HUES64 (cell line): ENCODE measurements at regions not wholly inside any gene's neighbourhood (a gene's known extent, or its start where the extent isn't known, plus 50 kb on each side); places are given as distances from the start of the nearest gene placed in this dataset.

Experiments used
- H3K27ac ChIP-seq: 2 replicates; pipeline ENCODE4 v1.7.0; 2013; ENCODE audit warnings: low read depth, low read length, inconsistent platforms
- H3K27me3 ChIP-seq: 2 replicates; pipeline ENCODE4 v1.6.1; 2013; ENCODE audit warnings: mild to moderate bottlenecking, low read length; ENCODE audit not compliant: insufficient read depth
- H3K36me3 ChIP-seq: 2 replicates; pipeline ENCODE4 v1.6.1; 2013; ENCODE audit warnings: mild to moderate bottlenecking, low read length; ENCODE audit not compliant: insufficient read depth
- H3K4me1 ChIP-seq: 2 replicates; pipeline ENCODE4 v1.6.1; 2013; ENCODE audit warnings: mild to moderate bottlenecking, low read length, moderate library complexity; ENCODE audit not compliant: insufficient read depth
- H3K4me3 ChIP-seq: 2 replicates; pipeline ENCODE4 v1.5.1; 2013; ENCODE audit warnings: mild to moderate bottlenecking, low read length, moderate library complexity
- H3K9ac ChIP-seq: 2 replicates; pipeline ENCODE4 v1.6.1; 2013; ENCODE audit warnings: mild to moderate bottlenecking, low read depth, low read length
- H3K9me3 ChIP-seq: 2 replicates; pipeline ENCODE4 v1.6.1; 2013; ENCODE audit warnings: low read depth, low read length; ENCODE audit not compliant: insufficient read depth
- WGBS: fragments of 150-250, 120-280 bp; methylation state at CpG from one replicate; pipeline ENCODE4 v1.1.7; 2013; ENCODE audit warnings: missing lambda C conversion rate; 5-methylcytosine and 5-hydroxymethylcytosine counted together

GRCh38 chr19:46926170-46927071 lies 65.6 kb downstream of the ARHGAP35 start:
- 90% methylated on average over 9 of the region's 9 CpGs for WGBS
- Histone ChIP-seq H3K36me3 (peaks cover 13% of the 10 kb centered on the region), H3K9me3 (no peaks in the 10 kb centered on the region), H3K27ac (no peak overlapping the region; the same call in 1 of the 2 replicates), H3K9ac (no peak overlapping the region), H3K4me1 (peaks cover 22% of the 10 kb centered on the region; the same call in 1 of the 2 replicates), H3K27me3 (no peaks in the 10 kb centered on the region), H3K4me3 (no peak overlapping the region)

GRCh38 chr19:46927106-46927505 lies 66.3 kb downstream of the ARHGAP35 start:
- H3K9me3 ChIP-seq = no peaks in the 10 kb centered on the region

GRCh38 chr19:46927893-46928292 lies 67.1 kb downstream of the ARHGAP35 start:
- H3K36me3 ChIP-seq = no peaks in the 10 kb centered on the region
- peaks cover 22% of the 10 kb centered on the region; the same call in 1 of the 2 replicates for H3K4me1 ChIP-seq
- no peak overlapping the region for H3K4me3 ChIP-seq
- 91% methylated on average over 4 of the region's 4 CpGs for WGBS
- no peaks in the 10 kb centered on the region for H3K9me3 ChIP-seq
- no peak overlapping the region for H3K9ac ChIP-seq
- H3K27ac ChIP-seq = no peak overlapping the region
- no peaks in the 10 kb centered on the region for H3K27me3 ChIP-seq

More at GRCh38 chr19:46927106-46927505, 66.3 kb downstream of the ARHGAP35 start:
- Histone ChIP-seq H3K9ac (no peak overlapping the region), H3K36me3 (peaks cover 7% of the 10 kb centered on the region), H3K4me1 (peaks cover 22% of the 10 kb centered on the region; the same call in 1 of the 2 replicates), H3K4me3 (no peak overlapping the region), H3K27ac (no peak overlapping the region), H3K27me3 (no peaks in the 10 kb centered on the region)
- 94% methylated on average over 6 of the region's 6 CpGs for WGBS

- WGBS = 92% methylated on average over 4 of the region's 5 CpGs
- Histone ChIP-seq H3K4me3 (no peak overlapping the region), H3K27me3 (no peaks in the 10 kb centered on the region), H3K9me3 (no peaks in the 10 kb centered on the region), H3K36me3 (no peaks in the 10 kb centered on the region), H3K27ac (no peak overlapping the region), H3K9ac (no peak overlapping the region), H3K4me1 (peaks cover 25% of the 10 kb centered on the region; the same call in 1 of the 2 replicates)
Measured at GRCh38 chr19:46928951-46929350, 68.2 kb downstream of the ARHGAP35 start.

- Histone ChIP-seq H3K4me1 (peaks cover 13% of the 10 kb centered on the region; the same call in 1 of the 2 replicates), H3K9me3 (no peaks in the 10 kb centered on the region), H3K4me3 (no peak overlapping the region), H3K27ac (no peak overlapping the region), H3K27me3 (no peaks in the 10 kb centered on the region), H3K36me3 (no peaks in the 10 kb centered on the region), H3K9ac (no peak overlapping the region)
- WGBS = 89% methylated on average over 5 of the region's 5 CpGs
Measured at GRCh38 chr19:46931202-46931601, 70.4 kb downstream of the ARHGAP35 start.

GRCh38 chr19:46932346-46932745 lies 71.5 kb downstream of the ARHGAP35 start:
- Histone ChIP-seq H3K27ac (no peak overlapping the region), H3K36me3 (peaks cover 4% of the 10 kb centered on the region), H3K4me1 (peaks cover 4% of the 10 kb centered on the region; the same call in 1 of the 2 replicates), H3K4me3 (no peak overlapping the region), H3K9ac (peak overlapping the region; percentile 16; the same call in 1 of the 2 replicates), H3K27me3 (no peaks in the 10 kb centered on the region), H3K9me3 (no peaks in the 10 kb centered on the region)
- WGBS = 81% methylated on average over 2 of the region's 2 CpGs

GRCh38 chr19:46935066-46935663 lies 74.4 kb downstream of the ARHGAP35 start:
- H3K27ac ChIP-seq = no peak overlapping the region
- no peak overlapping the region for H3K9ac ChIP-seq
- H3K4me3 ChIP-seq = no peak overlapping the region
- H3K9me3 ChIP-seq = no peaks in the 10 kb centered on the region
- peaks cover 4% of the 10 kb centered on the region; the same call in 1 of the 2 replicates for H3K4me1 ChIP-seq
- H3K36me3 ChIP-seq = peaks cover 19% of the 10 kb centered on the region
- 96% methylated on average over 7 of the region's 7 CpGs for WGBS
- H3K27me3 ChIP-seq = no peaks in the 10 kb centered on the region

- H3K4me3 ChIP-seq = no peak overlapping the region
- WGBS = 95% methylated on average over 10 of the region's 10 CpGs
- peaks cover 3% of the 10 kb centered on the region; the same call in 1 of the 2 replicates for H3K9me3 ChIP-seq
- peaks cover 14% of the 10 kb centered on the region for H3K4me1 ChIP-seq
- H3K27ac ChIP-seq = no peak overlapping the region
- H3K36me3 ChIP-seq = peaks cover 24% of the 10 kb centered on the region
- H3K27me3 ChIP-seq = no peaks in the 10 kb centered on the region
- no peak overlapping the region for H3K9ac ChIP-seq
Measured at GRCh38 chr19:46943150-46943946, 76.3 kb upstream of the NPAS1 start.

- WGBS = 84% methylated on average over 4 of the region's 5 CpGs
- Histone ChIP-seq H3K4me1 (peaks cover 14% of the 10 kb centered on the region), H3K9me3 (peaks cover 3% of the 10 kb centered on the region; the same call in 1 of the 2 replicates), H3K27me3 (no peaks in the 10 kb centered on the region), H3K9ac (no peak overlapping the region), H3K27ac (no peak overlapping the region), H3K4me3 (no peak overlapping the region), H3K36me3 (peaks cover 23% of the 10 kb centered on the region)
Measured at GRCh38 chr19:46944123-46944748, 75.4 kb upstream of the NPAS1 start.

GRCh38 chr19:46944918-46945628 lies 74.6 kb upstream of the NPAS1 start:
- no peak overlapping the region for H3K4me3 ChIP-seq
- H3K36me3 ChIP-seq = peaks cover 19% of the 10 kb centered on the region
- peaks cover 3% of the 10 kb centered on the region; the same call in 1 of the 2 replicates for H3K9me3 ChIP-seq
- peaks cover 14% of the 10 kb centered on the region for H3K4me1 ChIP-seq
- no peaks in the 10 kb centered on the region for H3K27me3 ChIP-seq
- H3K27ac ChIP-seq = peak overlapping the region; percentile 3; the same call in 1 of the 2 replicates
- H3K9ac ChIP-seq = no peak overlapping the region
- 62% methylated on average over 6 of the region's 7 CpGs for WGBS
